ENCODE measurements at regions not wholly inside any gene's neighbourhood (a gene's known extent, or its start where the extent isn't known, plus 50 kb on each side); places are given as distances from the start of the nearest gene placed in this dataset.
"Not testable (repeated sequence)": the region's sequence is repeated elsewhere in the genome, so short reads cannot be mapped to it uniquely, and the experiment has no call there.

DNA sequence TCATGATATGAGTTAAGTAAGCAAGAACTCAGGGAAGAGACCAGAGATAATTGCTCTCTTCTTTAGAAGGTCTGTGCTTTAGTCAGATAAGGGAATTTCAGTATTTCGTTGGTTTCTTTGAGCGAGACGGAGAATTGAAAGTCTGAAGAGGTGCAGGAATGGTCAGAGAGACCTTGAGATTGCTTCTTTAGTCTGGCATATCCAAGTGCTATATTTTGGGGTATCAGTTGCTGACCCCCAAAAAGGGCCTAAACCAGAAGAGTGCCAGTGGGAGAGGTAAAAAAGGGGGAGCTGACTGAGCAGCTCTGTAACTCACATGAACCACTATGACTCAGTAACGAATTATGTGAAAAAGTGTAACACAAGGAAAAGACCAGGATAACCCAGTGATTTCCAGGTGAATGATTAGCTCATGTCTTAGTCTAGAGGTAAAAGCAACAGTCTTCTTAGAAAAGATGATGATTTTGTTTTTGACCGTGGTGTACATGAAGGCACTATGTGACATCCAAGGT is 932.9 kb downstream of the TDRD15 start:
- no peak overlapping the region for H3K27ac ChIP-seq (ENCODE audit: low read length)
- H3K9me3 ChIP-seq (ENCODE audit: control insufficient read depth, insufficient read depth, low read length), result no peaks in the 10 kb centered on the region
- H3K4me1 ChIP-seq (ENCODE audit: control insufficient read depth, insufficient read depth, low read length), result no peaks in the 10 kb centered on the region
- no peak for DNase-seq (ENCODE audit: low read depth, low spot score)
- H3K27me3 ChIP-seq (ENCODE audit: control insufficient read depth, insufficient read depth, low read length), result no peaks in the 10 kb centered on the region
- H3K36me3 ChIP-seq (ENCODE audit: control insufficient read depth, insufficient read depth, low read length), result no peaks in the 10 kb centered on the region
- no peak overlapping the region for H3K4me3 ChIP-seq (ENCODE audit: low read length)
- WGBS (ENCODE audit: insufficient coverage, insufficient read length), result no CpG with 5 or more reads among the region's 5 CpGs

DNA sequence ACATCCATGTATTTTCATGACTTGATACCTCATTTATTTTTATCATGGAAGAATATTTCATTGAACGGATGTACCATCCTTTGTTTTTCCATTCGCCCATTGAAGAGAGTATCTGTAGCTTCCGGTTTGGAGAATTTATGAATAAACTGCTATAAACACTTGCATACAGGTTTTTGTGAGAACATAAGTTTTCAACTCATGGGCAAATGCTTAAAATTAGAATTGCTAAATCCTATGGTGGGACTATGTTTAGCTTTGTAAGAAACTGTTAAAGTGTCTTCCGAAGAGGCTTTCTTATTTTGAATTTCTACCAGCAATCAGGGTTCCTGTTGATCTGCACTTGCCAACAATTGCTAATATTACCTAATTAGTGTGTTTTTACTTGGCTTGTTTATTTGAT is 938.9 kb downstream of the TDRD15 start:
- WGBS (ENCODE audit: insufficient coverage, insufficient read length), result no CpG with 5 or more reads among the region's 4 CpGs
- Histone ChIP-seq H3K36me3 (ENCODE audit: control insufficient read depth, insufficient read depth, low read length) (no peaks in the 10 kb centered on the region), H3K27me3 (ENCODE audit: control insufficient read depth, insufficient read depth, low read length) (no peaks in the 10 kb centered on the region), H3K9me3 (ENCODE audit: control insufficient read depth, insufficient read depth, low read length) (no peaks in the 10 kb centered on the region), H3K4me3 (ENCODE audit: low read length) (no peak overlapping the region), H3K4me1 (ENCODE audit: control insufficient read depth, insufficient read depth, low read length) (no peaks in the 10 kb centered on the region), H3K27ac (ENCODE audit: low read length) (no peak overlapping the region)
- no peak for DNase-seq (ENCODE audit: low read depth, low spot score)

- no peaks in the 10 kb centered on the region for H3K9me3 ChIP-seq (ENCODE audit: control insufficient read depth, insufficient read depth, low read length)
- H3K36me3 ChIP-seq (ENCODE audit: control insufficient read depth, insufficient read depth, low read length), result no peaks in the 10 kb centered on the region
- no peak overlapping the region for H3K27ac ChIP-seq (ENCODE audit: low read length)
- H3K27me3 ChIP-seq (ENCODE audit: control insufficient read depth, insufficient read depth, low read length), result no peaks in the 10 kb centered on the region
- H3K4me3 ChIP-seq (ENCODE audit: low read length), result no peak overlapping the region
- no CpG with 5 or more reads among the region's 1 CpG for WGBS (ENCODE audit: insufficient coverage, insufficient read length)
- no peak for DNase-seq (ENCODE audit: low read depth, low spot score)
- no peaks in the 10 kb centered on the region for H3K4me1 ChIP-seq (ENCODE audit: control insufficient read depth, insufficient read depth, low read length)
These were observed 952.7 kb downstream of the TDRD15 start for GRCh38 chr2:22076454-22076853.

DNA sequence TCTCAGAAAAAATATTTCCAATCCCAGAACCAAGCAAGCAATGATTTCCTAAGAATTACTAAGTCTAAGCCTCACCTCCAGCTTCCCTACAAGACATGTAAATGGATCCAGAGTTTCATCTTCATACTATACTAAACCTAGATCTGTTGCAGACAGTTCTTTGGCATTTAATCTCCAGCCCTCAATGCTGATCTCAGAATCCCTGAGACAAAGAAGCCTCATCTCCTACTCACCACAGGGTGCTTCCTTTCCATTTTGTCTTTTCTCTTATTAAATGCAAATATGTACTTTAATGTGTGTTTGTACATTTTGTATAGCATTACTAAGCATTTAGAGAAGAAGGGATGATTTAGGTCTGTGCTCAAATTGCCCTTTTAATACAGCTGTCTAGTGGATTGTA is 954.9 kb downstream of the TDRD15 start:
- Histone ChIP-seq H3K27me3 (ENCODE audit: control insufficient read depth, insufficient read depth, low read length) (no peaks in the 10 kb centered on the region), H3K4me1 (ENCODE audit: control insufficient read depth, insufficient read depth, low read length) (no peaks in the 10 kb centered on the region), H3K4me3 (ENCODE audit: low read length) (no peak overlapping the region), H3K9me3 (ENCODE audit: control insufficient read depth, insufficient read depth, low read length) (no peaks in the 10 kb centered on the region), H3K36me3 (ENCODE audit: control insufficient read depth, insufficient read depth, low read length) (no peaks in the 10 kb centered on the region), H3K27ac (ENCODE audit: low read length) (no peak overlapping the region)
- DNase-seq (ENCODE audit: low read depth, low spot score), result peak; percentile 2

GRCh38 chr2:22079583-22079982 is 955.8 kb downstream of the TDRD15 start:
- Histone ChIP-seq H3K9me3 (ENCODE audit: control insufficient read depth, insufficient read depth, low read length) (no peaks in the 10 kb centered on the region), H3K4me3 (ENCODE audit: low read length) (no peak overlapping the region), H3K27ac (ENCODE audit: low read length) (no peak overlapping the region), H3K36me3 (ENCODE audit: control insufficient read depth, insufficient read depth, low read length) (no peaks in the 10 kb centered on the region), H3K27me3 (ENCODE audit: control insufficient read depth, insufficient read depth, low read length) (no peaks in the 10 kb centered on the region), H3K4me1 (ENCODE audit: control insufficient read depth, insufficient read depth, low read length) (no peaks in the 10 kb centered on the region)
- no peak for DNase-seq (ENCODE audit: low read depth, low spot score)
- no CpG with 5 or more reads among the region's 3 CpGs for WGBS (ENCODE audit: insufficient coverage, insufficient read length)

GRCh38 chr2:22086726-22087125 is 963.0 kb downstream of the TDRD15 start:
- H3K36me3 ChIP-seq (ENCODE audit: control insufficient read depth, insufficient read depth, low read length), result no peaks in the 10 kb centered on the region
- no peak overlapping the region for H3K27ac ChIP-seq (ENCODE audit: low read length)
- no peaks in the 10 kb centered on the region for H3K27me3 ChIP-seq (ENCODE audit: control insufficient read depth, insufficient read depth, low read length)
- no peaks in the 10 kb centered on the region; the same call in 1 of the 2 replicates for H3K4me1 ChIP-seq (ENCODE audit: control insufficient read depth, insufficient read depth, low read length)
- no CpG with 5 or more reads among the region's 2 CpGs for WGBS (ENCODE audit: insufficient coverage, insufficient read length)
- DNase-seq (ENCODE audit: low read depth, low spot score), result no peak
- H3K9me3 ChIP-seq (ENCODE audit: control insufficient read depth, insufficient read depth, low read length), result no peaks in the 10 kb centered on the region
- no peak overlapping the region for H3K4me3 ChIP-seq (ENCODE audit: low read length)

DNA sequence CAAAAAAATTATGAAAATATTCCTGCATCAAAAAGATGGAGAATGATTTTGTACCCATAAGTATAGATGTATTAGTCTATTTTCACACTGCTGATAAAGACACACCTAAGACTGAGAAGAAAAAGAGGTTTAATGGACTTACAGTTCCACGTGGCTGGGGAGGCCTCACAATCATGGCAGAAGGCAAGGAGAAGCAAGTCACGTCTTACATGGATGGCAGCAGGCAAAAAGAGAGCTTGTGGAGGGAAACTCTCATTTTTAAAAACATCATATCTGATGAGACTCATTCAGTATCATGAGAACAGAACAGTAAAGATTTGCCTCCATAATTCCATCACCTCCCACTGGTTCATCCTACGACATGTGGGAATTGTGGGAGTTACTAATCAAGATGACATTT is 979.8 kb downstream of the TDRD15 start:
- not testable (repeated sequence) for H3K27me3 ChIP-seq (ENCODE audit: control insufficient read depth, insufficient read depth, low read length); H3K27ac ChIP-seq (ENCODE audit: low read length); H3K9me3 ChIP-seq (ENCODE audit: control insufficient read depth, insufficient read depth, low read length); DNase-seq (ENCODE audit: low read depth, low spot score); H3K4me1 ChIP-seq (ENCODE audit: control insufficient read depth, insufficient read depth, low read length); H3K36me3 ChIP-seq (ENCODE audit: control insufficient read depth, insufficient read depth, low read length); H3K4me3 ChIP-seq (ENCODE audit: low read length)
- no CpG with 5 or more reads among the region's 3 CpGs for WGBS (ENCODE audit: insufficient coverage, insufficient read length)

DNA sequence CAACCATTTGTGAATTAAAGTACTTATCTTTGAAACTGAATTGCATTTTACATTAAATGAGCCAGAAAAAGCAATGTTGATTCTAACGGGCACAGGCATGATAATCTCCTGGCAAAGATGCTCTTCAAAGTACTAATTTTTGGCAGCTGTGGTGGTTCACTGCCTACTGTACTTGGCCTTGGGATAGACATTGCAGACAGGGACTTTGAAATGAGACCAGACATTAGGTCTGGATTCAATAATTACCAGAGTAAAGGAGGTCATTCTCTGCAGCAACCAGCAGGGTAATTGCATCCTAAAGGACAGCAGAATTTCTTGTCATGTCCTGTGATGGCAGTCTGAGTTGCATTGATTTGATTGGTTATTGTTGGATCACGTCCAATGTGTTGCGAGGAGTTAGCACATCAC is 986.5 kb downstream of the TDRD15 start:
- no peaks in the 10 kb centered on the region for H3K36me3 ChIP-seq (ENCODE audit: control insufficient read depth, insufficient read depth, low read length)
- WGBS (ENCODE audit: insufficient coverage, insufficient read length), result no CpG with 5 or more reads among the region's 3 CpGs
- DNase-seq (ENCODE audit: low read depth, low spot score), result no peak
- no peaks in the 10 kb centered on the region for H3K9me3 ChIP-seq (ENCODE audit: control insufficient read depth, insufficient read depth, low read length)
- no peak overlapping the region for H3K27ac ChIP-seq (ENCODE audit: low read length)
- H3K4me1 ChIP-seq (ENCODE audit: control insufficient read depth, insufficient read depth, low read length), result no peaks in the 10 kb centered on the region
- no peak overlapping the region for H3K4me3 ChIP-seq (ENCODE audit: low read length)
- H3K27me3 ChIP-seq (ENCODE audit: control insufficient read depth, insufficient read depth, low read length), result no peaks in the 10 kb centered on the region

DNA sequence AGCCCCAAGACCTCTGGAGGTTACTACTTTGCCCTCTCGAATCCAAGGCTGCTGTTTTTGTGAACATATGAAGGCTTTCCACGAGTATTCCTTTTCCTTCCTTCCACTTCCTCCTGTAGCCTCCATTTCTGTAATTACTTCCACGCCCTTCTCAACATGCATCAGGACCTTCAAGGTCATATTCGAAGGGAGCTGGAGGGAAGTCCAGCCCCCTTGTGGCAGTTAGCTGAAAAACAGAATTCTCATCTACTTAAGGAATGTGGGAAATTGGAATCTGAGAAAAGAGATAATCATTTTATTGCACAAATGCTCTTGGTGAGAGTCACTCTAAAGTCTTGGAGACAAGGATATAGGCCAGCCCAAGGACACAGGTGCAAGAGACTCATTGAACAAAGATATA is 1000.2 kb downstream of the TDRD15 start:
- WGBS (ENCODE audit: insufficient coverage, insufficient read length), result no CpG with 5 or more reads among the region's 4 CpGs
- Histone ChIP-seq H3K4me1 (ENCODE audit: control insufficient read depth, insufficient read depth, low read length) (no peaks in the 10 kb centered on the region), H3K36me3 (ENCODE audit: control insufficient read depth, insufficient read depth, low read length) (no peaks in the 10 kb centered on the region), H3K27ac (ENCODE audit: low read length) (no peak overlapping the region), H3K27me3 (ENCODE audit: control insufficient read depth, insufficient read depth, low read length) (no peaks in the 10 kb centered on the region), H3K9me3 (ENCODE audit: control insufficient read depth, insufficient read depth, low read length) (no peaks in the 10 kb centered on the region), H3K4me3 (ENCODE audit: low read length) (no peak overlapping the region)
- DNase-seq (ENCODE audit: low read depth, low spot score), result no peak

DNA sequence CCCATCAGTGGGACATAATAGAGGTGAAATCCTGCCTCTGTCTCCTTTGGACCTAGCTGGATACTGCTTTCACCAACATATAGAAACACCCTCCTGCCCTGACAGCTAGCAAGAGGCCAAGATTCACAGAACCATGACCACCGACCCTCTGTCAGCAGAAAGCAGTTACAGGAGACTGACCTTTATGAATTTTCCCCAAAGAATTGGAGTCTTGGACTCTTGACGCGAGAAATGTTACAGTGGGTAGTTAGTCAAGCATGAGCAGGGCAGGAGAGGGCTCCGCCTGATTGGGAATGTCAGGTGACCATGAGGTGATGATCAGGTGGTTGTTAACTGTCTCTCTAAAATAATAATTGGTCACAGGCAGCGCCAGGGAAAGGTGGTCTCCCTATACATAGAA is 1002.3 kb downstream of the TDRD15 start:
- Histone ChIP-seq H3K4me1 (ENCODE audit: control insufficient read depth, insufficient read depth, low read length) (no peaks in the 10 kb centered on the region), H3K36me3 (ENCODE audit: control insufficient read depth, insufficient read depth, low read length) (no peaks in the 10 kb centered on the region), H3K27me3 (ENCODE audit: control insufficient read depth, insufficient read depth, low read length) (no peaks in the 10 kb centered on the region), H3K9me3 (ENCODE audit: control insufficient read depth, insufficient read depth, low read length) (no peaks in the 10 kb centered on the region), H3K4me3 (ENCODE audit: low read length) (no peak overlapping the region), H3K27ac (ENCODE audit: low read length) (no peak overlapping the region)
- no peak for DNase-seq (ENCODE audit: low read depth, low spot score)
- no CpG with 5 or more reads among the region's 5 CpGs for WGBS (ENCODE audit: insufficient coverage, insufficient read length)

GRCh38 chr2:22126978-22127377 is 1003.2 kb downstream of the TDRD15 start:
- H3K9me3 ChIP-seq (ENCODE audit: control insufficient read depth, insufficient read depth, low read length), result no peaks in the 10 kb centered on the region
- H3K4me1 ChIP-seq (ENCODE audit: control insufficient read depth, insufficient read depth, low read length), result no peaks in the 10 kb centered on the region
- no peak for DNase-seq (ENCODE audit: low read depth, low spot score)

More at GRCh38 chr2:22126978-22127377, 1003.2 kb downstream of the TDRD15 start:
- H3K27ac ChIP-seq (ENCODE audit: low read length), result no peak overlapping the region
- H3K36me3 ChIP-seq (ENCODE audit: control insufficient read depth, insufficient read depth, low read length), result no peaks in the 10 kb centered on the region
- H3K27me3 ChIP-seq (ENCODE audit: control insufficient read depth, insufficient read depth, low read length), result no peaks in the 10 kb centered on the region
- H3K4me3 ChIP-seq (ENCODE audit: low read length), result no peak overlapping the region

All from iPS DF 6.9 (cell line).